ENCODE measurements at regions not wholly inside any gene's neighbourhood (a gene's known extent, or its start where the extent isn't known, plus 50 kb on each side); places are given as distances from the start of the nearest gene placed in this dataset.

- TF ChIP-seq CTCF (IDR thresholded peaks at IDR 0.05; ENCODE audit: low read length) (no peak), EZH2phosphoT487 (IDR thresholded peaks at IDR 0.05; ENCODE audit: low read length) (no peak)
Observed at GRCh38 chr3:66671291-66671690, 170.5 kb upstream of the LRIG1 start.
